ENCODE measurements at regions not wholly inside any gene's neighbourhood (a gene's known extent, or its start where the extent isn't known, plus 50 kb on each side); places are given as distances from the start of the nearest gene placed in this dataset.

- no peak for TF ChIP-seq CSRNP2 (CRISPR knock-in tag; conservative IDR thresholded peaks at IDR 0.05; ENCODE audit: low read depth)
- TF ChIP-seq NAIF1 (CRISPR knock-in tag; IDR thresholded peaks at IDR 0.05; ENCODE audit: borderline replicate concordance), result no peak
- no peak for TF ChIP-seq RBAK (CRISPR knock-in tag; IDR thresholded peaks at IDR 0.05)
- TF ChIP-seq PHF21A (CRISPR knock-in tag; IDR thresholded peaks at IDR 0.05), result no peak
- TF ChIP-seq CENPT (CRISPR knock-in tag; IDR thresholded peaks at IDR 0.05; ENCODE audit: low read depth), result no peak
These were observed 664.4 kb upstream of the HS6ST1 start (continued) for GRCh38 chr2:128983094-128983493.

GRCh38 chr2:128984081-128984480, 665.4 kb upstream of the HS6ST1 start:
- H3K9ac ChIP-seq (ENCODE audit: insufficient read depth, low read depth, low read length), result no peak overlapping the region
- CTCF ChIA-PET (ENCODE audit: low intra/inter-chr PET ratio, low total read pairs), result no interaction called here
- H3K4me3 ChIP-seq (replicated peaks in 1 of 3; ENCODE audit: insufficient read depth in 1 of 3, low read depth in 2 of 3, low read length in 3 of 3), result no peak overlapping the region
- POLR2A ChIA-PET, result no interaction called here
- no peaks in the 10 kb centered on the region for H3K9me3 ChIP-seq (ENCODE audit: low read length)
- no peak overlapping the region for H3K4me2 ChIP-seq (ENCODE audit: low read depth, low read length)
- 4% methylated on average over 2 of the region's 2 CpGs for WGBS (ENCODE audit: low lambda C conversion rate)
- no peaks in the 10 kb centered on the region for H3K79me2 ChIP-seq (ENCODE audit: insufficient read depth, low read length)
- intact Hi-C loops (cut with micrococcal nuclease; ENCODE audit: unreplicated experiment) (no loop called here), in situ Hi-C loops (cut with HindIII; ENCODE audit: extremely low pct_ligation_motif_present, low pct_unique_long_range_greater_than_20kb) (no loop called here)
- DNase-seq (ENCODE audit: low spot score) (no peak), ATAC-seq (no peak), FAIRE-seq (no peak)
- H2AFZ ChIP-seq (ENCODE audit: low read length), result no peak overlapping the region
- no TSS peak for BruUV-seq (replicated peaks)
- no peaks in the 10 kb centered on the region for H3K36me3 ChIP-seq (replicated peaks in 1 of 2; ENCODE audit: control insufficient read depth in 1 of 2, insufficient read depth in 2 of 2, low read length in 2 of 2)
- H4K20me1 ChIP-seq (ENCODE audit: insufficient read depth, low read length), result no peaks in the 10 kb centered on the region
- H3K27ac ChIP-seq (ENCODE audit: extremely low read length, insufficient read depth, low read length), result no peak overlapping the region
- peaks cover 0 to 28% of the 10 kb centered on the region in 2 experiments; a peak in 1 of 5 replicates for H3K27me3 ChIP-seq (ENCODE audit: control insufficient read depth in 1 of 2, insufficient read depth in 2 of 2, low read length in 2 of 2)
- no peaks in the 10 kb centered on the region for H3K4me1 ChIP-seq (ENCODE audit: insufficient read depth, low read length)
- TF ChIP-seq SP5 (CRISPR knock-in tag; IDR thresholded peaks at IDR 0.05; ENCODE audit: borderline replicate concordance, low read depth) (no peak), PRDM15 (CRISPR knock-in tag; IDR thresholded peaks at IDR 0.05) (no peak), HES4 (CRISPR knock-in tag; IDR thresholded peaks at IDR 0.05; ENCODE audit: borderline replicate concordance) (no peak), ZNF782 (CRISPR knock-in tag; IDR thresholded peaks at IDR 0.05; ENCODE audit: borderline replicate concordance) (no peak), SYNCRIP (IDR thresholded peaks at IDR 0.05; ENCODE audit: insufficient read depth, low read depth, low read length) (no peak), ZNF30 (CRISPR knock-in tag; IDR thresholded peaks at IDR 0.05) (no peak), ZSCAN31 (CRISPR knock-in tag; IDR thresholded peaks at IDR 0.05; ENCODE audit: low read depth) (no peak), ERF (CRISPR knock-in tag; IDR thresholded peaks at IDR 0.05) (no peak), ZSCAN30 (CRISPR knock-in tag; IDR thresholded peaks at IDR 0.05) (no peak)
- TF ChIP-seq, protein P1, sequence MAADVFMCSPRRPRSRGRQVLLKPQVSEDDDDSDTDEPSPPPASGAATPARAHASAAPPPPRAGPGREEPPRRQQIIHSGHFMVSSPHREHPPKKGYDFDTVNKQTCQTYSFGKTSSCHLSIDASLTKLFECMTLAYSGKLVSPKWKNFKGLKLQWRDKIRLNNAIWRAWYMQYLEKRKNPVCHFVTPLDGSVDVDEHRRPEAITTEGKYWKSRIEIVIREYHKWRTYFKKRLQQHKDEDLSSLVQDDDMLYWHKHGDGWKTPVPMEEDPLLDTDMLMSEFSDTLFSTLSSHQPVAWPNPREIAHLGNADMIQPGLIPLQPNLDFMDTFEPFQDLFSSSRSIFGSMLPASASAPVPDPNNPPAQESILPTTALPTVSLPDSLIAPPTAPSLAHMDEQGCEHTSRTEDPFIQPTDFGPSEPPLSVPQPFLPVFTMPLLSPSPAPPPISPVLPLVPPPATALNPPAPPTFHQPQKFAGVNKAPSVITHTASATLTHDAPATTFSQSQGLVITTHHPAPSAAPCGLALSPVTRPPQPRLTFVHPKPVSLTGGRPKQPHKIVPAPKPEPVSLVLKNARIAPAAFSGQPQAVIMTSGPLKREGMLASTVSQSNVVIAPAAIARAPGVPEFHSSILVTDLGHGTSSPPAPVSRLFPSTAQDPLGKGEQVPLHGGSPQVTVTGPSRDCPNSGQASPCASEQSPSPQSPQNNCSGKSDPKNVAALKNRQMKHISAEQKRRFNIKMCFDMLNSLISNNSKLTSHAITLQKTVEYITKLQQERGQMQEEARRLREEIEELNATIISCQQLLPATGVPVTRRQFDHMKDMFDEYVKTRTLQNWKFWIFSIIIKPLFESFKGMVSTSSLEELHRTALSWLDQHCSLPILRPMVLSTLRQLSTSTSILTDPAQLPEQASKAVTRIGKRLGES (CRISPR knock-in tag; IDR thresholded peaks at IDR 0.05; ENCODE audit: borderline replicate concordance), result no peak
